IMR-90 (cell line): ENCODE measurements at regions not wholly inside any gene's neighbourhood (a gene's known extent, or its start where the extent isn't known, plus 50 kb on each side); places are given as distances from the start of the nearest gene placed in this dataset.
"Not testable (repeated sequence)": the region's sequence is repeated elsewhere in the genome, so short reads cannot be mapped to it uniquely, and the experiment has no call there.

Source experiments
- ATAC-seq: fragments of 200-7000 bp; cut with Tn5 transposase; 2 replicates; pipeline ENCODE4 v1.9.1; 2020; ENCODE audit warnings: low read depth, mild to moderate bottlenecking, moderate library complexity
- BruUV-seq: library from RNA; stranded (reverse); fragments of 400-500 nt; replicated peaks from 2 replicates; lab custom pipeline; 2021; lab: Mats Ljungman, UMichigan
- CTCF ChIA-PET: fragments of 300-600 bp; formaldehyde crosslinking; extraction: SDS; loops from one replicate; lab custom pipeline; 2021; ENCODE audit warnings: antibody characterized with exemption; lab: Yijun Ruan, JAX
- POLR2A ChIA-PET: fragments of 300-600 bp; sonication (Branson Sonifier 250); formaldehyde crosslinking; loops from one replicate; lab custom pipeline; 2022; ENCODE audit warnings: antibody characterized with exemption; ENCODE audit not compliant: unreplicated experiment; lab: Charles Lee
- DNase-seq: peaks from one replicate; pipeline ENCODE4 v3.0.0; 2013
- H2AFZ ChIP-seq: replicated peaks from 2 replicates; pipeline ENCODE3; 2013; ENCODE audit warnings: low read length, mild to moderate bottlenecking; ENCODE audit not compliant: poor library complexity
- H2AK5ac ChIP-seq: 2 replicates; pipeline ENCODE4 v1.6.1; 2013; ENCODE audit warnings: low read depth, low read length, inconsistent platforms
- H2AK9ac ChIP-seq: replicated peaks from 2 replicates; pipeline ENCODE3; 2013; ENCODE audit warnings: mild to moderate bottlenecking, low read depth, low read length, moderate library complexity; ENCODE audit not compliant: poor library complexity
- H2BK120ac ChIP-seq: 2 replicates; pipeline ENCODE4 v1.6.1; 2013; ENCODE audit warnings: low read depth, low read length, inconsistent platforms
- H2BK15ac ChIP-seq: 3 replicates; pipeline ENCODE4 v1.6.1; 2013; ENCODE audit warnings: low read depth, low read length, inconsistent platforms
- H2BK20ac ChIP-seq: 2 replicates; pipeline ENCODE4 v1.6.1; 2013; ENCODE audit warnings: low read depth, mild to moderate bottlenecking, inconsistent platforms, low read length, moderate library complexity
- H2BK5ac ChIP-seq: 2 replicates; pipeline ENCODE4 v1.6.1; 2013; ENCODE audit warnings: mild to moderate bottlenecking, low read depth, low read length, inconsistent platforms; ENCODE audit not compliant: poor library complexity, severe bottlenecking
- H3K14ac ChIP-seq: replicated peaks from 2 replicates; pipeline ENCODE4 v1.6.1; 2013; ENCODE audit warnings: low read depth, low read length, inconsistent platforms
- H3K18ac ChIP-seq: 2 replicates; pipeline ENCODE4 v1.6.1; 2013; ENCODE audit warnings: low read depth, low read length, control low read depth
- H3K23ac ChIP-seq: 2 replicates; pipeline ENCODE4 v1.6.1; 2013; ENCODE audit warnings: low read depth, low read length, inconsistent platforms
- H3K27ac ChIP-seq: 2 replicates; pipeline ENCODE4 v1.5.1; 2013; ENCODE audit warnings: mild to moderate bottlenecking, control low read depth, low read length; ENCODE audit not compliant: insufficient read depth
- H3K27me3 ChIP-seq: 2 replicates; pipeline ENCODE4 v1.6.1; 2013; ENCODE audit warnings: low read length; ENCODE audit not compliant: control insufficient read depth, insufficient read depth
- H3K36me3 ChIP-seq: 2 replicates; pipeline ENCODE4 v1.6.1; 2013; ENCODE audit warnings: low read length, mixed read lengths; ENCODE audit not compliant: control insufficient read depth, insufficient read depth
- H3K4ac ChIP-seq: 2 replicates; pipeline ENCODE4 v1.6.1; 2013; ENCODE audit warnings: low read depth, low read length, inconsistent platforms
- H3K4me1 ChIP-seq: 2 replicates; pipeline ENCODE4 v1.6.1; 2013; ENCODE audit warnings: low read length, mixed read lengths; ENCODE audit not compliant: control insufficient read depth, insufficient read depth
- H3K4me2 ChIP-seq: 2 replicates; pipeline ENCODE4 v1.6.1; 2013; ENCODE audit warnings: low read depth, mild to moderate bottlenecking, control low read depth, low read length, moderate library complexity
- H3K4me3 ChIP-seq: 2 replicates; pipeline ENCODE4 v1.5.1; 2013; ENCODE audit warnings: low read depth, mild to moderate bottlenecking, control low read depth, low read length, moderate library complexity; ENCODE audit not compliant: insufficient read depth
- H3K56ac ChIP-seq: 2 replicates; pipeline ENCODE4 v1.6.1; 2013; ENCODE audit warnings: low read length, inconsistent platforms; ENCODE audit not compliant: insufficient read depth; ENCODE audit errors: extremely low read depth
- H3K79me1 ChIP-seq, 2 experiments: 2 replicates each; pipeline ENCODE4 v1.6.1; 2013; ENCODE audit warnings: low read length in 2 of 2, inconsistent platforms in 1 of 2, low read depth in 1 of 2
- H3K9ac ChIP-seq: 2 replicates; pipeline ENCODE4 v1.6.1; 2013; ENCODE audit warnings: low read depth, low read length, control low read depth
- H3K9me1 ChIP-seq: 2 replicates; pipeline ENCODE4 v1.6.1; 2013; ENCODE audit warnings: low read length, inconsistent platforms; ENCODE audit not compliant: insufficient read depth
- H3K9me3 ChIP-seq: 2 replicates; pipeline ENCODE4 v1.6.1; 2013; ENCODE audit warnings: low read length; ENCODE audit not compliant: control insufficient read depth, insufficient read depth
- H4K20me1 ChIP-seq: 2 replicates; pipeline ENCODE4 v1.6.1; 2013; ENCODE audit warnings: low read length, inconsistent platforms; ENCODE audit not compliant: insufficient read depth
- H4K5ac ChIP-seq: 2 replicates; pipeline ENCODE4 v1.6.1; 2013; ENCODE audit warnings: mild to moderate bottlenecking, low read depth, low read length, control low read depth
- H4K8ac ChIP-seq, 2 experiments: 2 replicates each; pipeline ENCODE4 v1.6.1; 2013; ENCODE audit warnings: low read depth in 2 of 2, low read length in 2 of 2, control low read depth in 1 of 2, inconsistent platforms in 1 of 2
- H4K91ac ChIP-seq: 2 replicates; pipeline ENCODE4 v1.6.1; 2013; ENCODE audit warnings: low read depth, low read length, inconsistent platforms; ENCODE audit not compliant: insufficient read depth
- WGBS, 2 experiments: methylation state at CpG; one replicate each; pipeline versions ENCODE4 v1.1.5 to v1.1.7; 2013; ENCODE audit warnings: missing lambda C conversion rate in 2 of 2; ENCODE audit not compliant: insufficient read length in 1 of 2; ENCODE audit errors: extremely low coverage in 2 of 2; 5-methylcytosine and 5-hydroxymethylcytosine counted together
- dilution Hi-C: fragments of 300-500 bp; cut with HindIII; formaldehyde crosslinking; loops from one replicate; pipeline ENCODE4 v1.14.3; 2018; ENCODE audit warnings: low sequenced_read_pairs; ENCODE audit not compliant: unreplicated experiment
- in situ Hi-C: fragments of 300-500 bp; cut with MboI; formaldehyde crosslinking; loops from 3 replicates; pipeline ENCODE4 v1.14.3; 2019; ENCODE audit warnings: low sequenced_read_pairs, inconsistent platforms, mixed read lengths
- intact Hi-C: fragments of 100-400 bp; cut with micrococcal nuclease; formaldehyde crosslinking; loops from 2 replicates; pipeline ENCODE4 v1.10.0; 2022

GRCh38 chr15:24437735-24438134, 237.8 kb upstream of the NPAP1 start:
- no CpG with 5 or more reads among the region's 1 CpG for WGBS, 2 experiments
- H4K20me1 ChIP-seq, H2BK20ac ChIP-seq, POLR2A ChIA-PET, H2AFZ ChIP-seq, BruUV-seq, H3K4me2 ChIP-seq, H3K56ac ChIP-seq, H4K91ac ChIP-seq, H3K36me3 ChIP-seq, H3K4ac ChIP-seq, H3K9me1 ChIP-seq, H2BK120ac ChIP-seq, H3K27me3 ChIP-seq, H2AK5ac ChIP-seq, H3K4me1 ChIP-seq, H4K8ac ChIP-seq, intact Hi-C loops, H2BK5ac ChIP-seq, H2BK15ac ChIP-seq, dilution Hi-C loops, H3K14ac ChIP-seq, CTCF ChIA-PET, H3K23ac ChIP-seq, H3K18ac ChIP-seq, H4K5ac ChIP-seq, in situ Hi-C loops, DNase-seq, H3K4me3 ChIP-seq, ATAC-seq, H3K9ac ChIP-seq, H3K27ac ChIP-seq, H3K9me3 ChIP-seq, H2AK9ac ChIP-seq, H3K79me1 ChIP-seq: not testable (repeated sequence)

- H3K9me3 ChIP-seq, in situ Hi-C loops, H4K8ac ChIP-seq, H3K56ac ChIP-seq, H4K5ac ChIP-seq, H3K4me2 ChIP-seq, H3K4me1 ChIP-seq, H3K18ac ChIP-seq, H2AFZ ChIP-seq, CTCF ChIA-PET, BruUV-seq, H3K4ac ChIP-seq, POLR2A ChIA-PET, DNase-seq, H2AK5ac ChIP-seq, H2BK20ac ChIP-seq, H3K23ac ChIP-seq, ATAC-seq, H3K9ac ChIP-seq, H4K91ac ChIP-seq, H3K79me1 ChIP-seq, H3K27me3 ChIP-seq, H4K20me1 ChIP-seq, H2BK15ac ChIP-seq, H3K9me1 ChIP-seq, H2BK120ac ChIP-seq, H3K14ac ChIP-seq, H3K36me3 ChIP-seq, H2BK5ac ChIP-seq, intact Hi-C loops, H2AK9ac ChIP-seq, dilution Hi-C loops, H3K27ac ChIP-seq, H3K4me3 ChIP-seq: not testable (repeated sequence)
- WGBS, 2 experiments, result no CpG with 5 or more reads among the region's 49 CpGs
These were observed 198.2 kb upstream of the NPAP1 start for GRCh38 chr15:24477107-24478025.
